ENCODE measurements at regions not wholly inside any gene's neighbourhood (a gene's known extent, or its start where the extent isn't known, plus 50 kb on each side); places are given as distances from the start of the nearest gene placed in this dataset.

DNA sequence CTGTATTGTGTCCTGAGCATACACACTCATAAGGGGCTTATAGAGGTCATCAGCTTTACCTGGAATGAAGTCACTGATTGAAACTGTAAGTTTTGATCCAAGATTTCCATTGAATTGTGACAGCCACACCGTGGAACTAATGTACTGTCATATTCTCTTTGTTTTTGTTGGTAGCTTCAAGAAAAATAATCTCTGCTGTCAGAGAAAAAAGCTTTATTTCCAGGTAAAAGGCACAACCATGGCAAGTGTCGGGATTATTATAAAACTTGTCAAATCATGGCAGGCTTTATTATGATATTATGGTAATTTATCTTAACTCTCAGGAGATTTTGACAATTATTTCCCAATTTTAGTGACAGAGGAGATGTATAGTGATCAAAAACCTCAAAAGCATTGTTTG lies 191.2 kb downstream of the FAM170A start:
- Histone ChIP-seq H3K9me2 (no peaks in the 10 kb centered on the region), H3K36me3 (replicated peaks in 1 of 2; ENCODE audit: control insufficient read depth in 1 of 2, insufficient read depth in 2 of 2, low read length in 1 of 2) (no peaks in the 10 kb centered on the region), H4K20me1 (ENCODE audit: insufficient read depth) (no peaks in the 10 kb centered on the region), H3K4me3 (ENCODE audit: low read depth in 2 of 2, low read length in 1 of 2) (no peak overlapping the region), H3K4me2 (no peak overlapping the region), H3K79me2 (ENCODE audit: insufficient read depth) (no peaks in the 10 kb centered on the region), H3F3A (replicated peaks; ENCODE audit: insufficient read depth) (no peaks in the 10 kb centered on the region), H3K4me1 (ENCODE audit: control insufficient read depth in 1 of 2, insufficient read depth in 2 of 2, low read depth in 1 of 2, low read length in 1 of 2) (no peaks in the 10 kb centered on the region), H2AFZ (ENCODE audit: low read depth) (no peak overlapping the region), H3K27ac (ENCODE audit: low read depth in 2 of 2, low read length in 1 of 2) (no peak overlapping the region), H3K27me3 (ENCODE audit: insufficient read depth) (no peaks in the 10 kb centered on the region), H3K9ac (no peak overlapping the region), H3K9me3 (no peaks in the 10 kb centered on the region)
- TF ChIP-seq TEAD4 (IDR thresholded peaks at IDR 0.05; ENCODE audit: borderline replicate concordance, insufficient read depth) (no peak), MXI1 (IDR thresholded peaks at IDR 0.05; ENCODE audit: low read depth, low read length) (no peak), FOSL2 (IDR thresholded peaks at IDR 0.05; ENCODE audit: borderline replicate concordance, low read depth) (no peak), EZH2phosphoT487 (IDR thresholded peaks at IDR 0.05; ENCODE audit: borderline replicate concordance, low read depth) (no peak), RCOR1 (IDR thresholded peaks at IDR 0.05; ENCODE audit: low read length) (no peak)
- TF ChIP-seq, protein P1, sequence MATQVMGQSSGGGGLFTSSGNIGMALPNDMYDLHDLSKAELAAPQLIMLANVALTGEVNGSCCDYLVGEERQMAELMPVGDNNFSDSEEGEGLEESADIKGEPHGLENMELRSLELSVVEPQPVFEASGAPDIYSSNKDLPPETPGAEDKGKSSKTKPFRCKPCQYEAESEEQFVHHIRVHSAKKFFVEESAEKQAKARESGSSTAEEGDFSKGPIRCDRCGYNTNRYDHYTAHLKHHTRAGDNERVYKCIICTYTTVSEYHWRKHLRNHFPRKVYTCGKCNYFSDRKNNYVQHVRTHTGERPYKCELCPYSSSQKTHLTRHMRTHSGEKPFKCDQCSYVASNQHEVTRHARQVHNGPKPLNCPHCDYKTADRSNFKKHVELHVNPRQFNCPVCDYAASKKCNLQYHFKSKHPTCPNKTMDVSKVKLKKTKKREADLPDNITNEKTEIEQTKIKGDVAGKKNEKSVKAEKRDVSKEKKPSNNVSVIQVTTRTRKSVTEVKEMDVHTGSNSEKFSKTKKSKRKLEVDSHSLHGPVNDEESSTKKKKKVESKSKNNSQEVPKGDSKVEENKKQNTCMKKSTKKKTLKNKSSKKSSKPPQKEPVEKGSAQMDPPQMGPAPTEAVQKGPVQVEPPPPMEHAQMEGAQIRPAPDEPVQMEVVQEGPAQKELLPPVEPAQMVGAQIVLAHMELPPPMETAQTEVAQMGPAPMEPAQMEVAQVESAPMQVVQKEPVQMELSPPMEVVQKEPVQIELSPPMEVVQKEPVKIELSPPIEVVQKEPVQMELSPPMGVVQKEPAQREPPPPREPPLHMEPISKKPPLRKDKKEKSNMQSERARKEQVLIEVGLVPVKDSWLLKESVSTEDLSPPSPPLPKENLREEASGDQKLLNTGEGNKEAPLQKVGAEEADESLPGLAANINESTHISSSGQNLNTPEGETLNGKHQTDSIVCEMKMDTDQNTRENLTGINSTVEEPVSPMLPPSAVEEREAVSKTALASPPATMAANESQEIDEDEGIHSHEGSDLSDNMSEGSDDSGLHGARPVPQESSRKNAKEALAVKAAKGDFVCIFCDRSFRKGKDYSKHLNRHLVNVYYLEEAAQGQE (IDR thresholded peaks at IDR 0.05; ENCODE audit: low read depth, low read length) = no peak
- TF ChIP-seq, protein P2, sequence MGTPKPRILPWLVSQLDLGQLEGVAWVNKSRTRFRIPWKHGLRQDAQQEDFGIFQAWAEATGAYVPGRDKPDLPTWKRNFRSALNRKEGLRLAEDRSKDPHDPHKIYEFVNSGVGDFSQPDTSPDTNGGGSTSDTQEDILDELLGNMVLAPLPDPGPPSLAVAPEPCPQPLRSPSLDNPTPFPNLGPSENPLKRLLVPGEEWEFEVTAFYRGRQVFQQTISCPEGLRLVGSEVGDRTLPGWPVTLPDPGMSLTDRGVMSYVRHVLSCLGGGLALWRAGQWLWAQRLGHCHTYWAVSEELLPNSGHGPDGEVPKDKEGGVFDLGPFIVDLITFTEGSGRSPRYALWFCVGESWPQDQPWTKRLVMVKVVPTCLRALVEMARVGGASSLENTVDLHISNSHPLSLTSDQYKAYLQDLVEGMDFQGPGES (IDR thresholded peaks at IDR 0.05; ENCODE audit: low read depth, low read length) = no peak
- DNase-seq = no peak
- CTCF ChIA-PET = no interaction called here
- WGBS (ENCODE audit: low lambda C conversion rate) = 8% methylated on average over 2 of the region's 2 CpGs
- POLR2A ChIA-PET = no interaction called here

DNA sequence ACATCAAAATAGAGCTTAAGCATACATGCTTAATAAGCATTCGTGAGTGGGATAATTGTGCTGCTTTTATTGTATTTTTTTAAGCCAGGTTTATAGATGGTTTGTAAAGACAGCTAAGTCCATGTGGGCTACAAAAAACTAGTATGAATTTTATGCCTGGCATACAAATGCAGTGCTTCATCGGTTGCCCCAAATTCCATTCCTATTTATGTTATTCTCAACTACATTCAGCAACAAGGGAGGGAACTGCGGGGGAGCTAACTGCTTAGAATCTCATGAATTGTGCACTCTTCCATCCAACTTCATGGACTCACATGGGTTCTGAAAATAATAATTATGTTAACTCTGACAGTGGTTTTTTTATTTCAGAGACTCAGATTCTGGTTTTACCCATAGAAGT lies 199.2 kb downstream of the FAM170A start:
- POLR2A ChIA-PET = no interaction called here
- TF ChIP-seq MXI1 (IDR thresholded peaks at IDR 0.05; ENCODE audit: low read depth, low read length) = no peak
- no peak for TF ChIP-seq RXRA (IDR thresholded peaks at IDR 0.05; ENCODE audit: borderline replicate concordance, low read depth)
- TF ChIP-seq, protein P3, sequence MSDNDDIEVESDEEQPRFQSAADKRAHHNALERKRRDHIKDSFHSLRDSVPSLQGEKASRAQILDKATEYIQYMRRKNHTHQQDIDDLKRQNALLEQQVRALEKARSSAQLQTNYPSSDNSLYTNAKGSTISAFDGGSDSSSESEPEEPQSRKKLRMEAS (IDR thresholded peaks at IDR 0.05; ENCODE audit: low read depth) = no peak
- TF ChIP-seq FOXJ3 (CRISPR knock-in tag; IDR thresholded peaks at IDR 0.05) = no peak
- TF ChIP-seq, protein P4, sequence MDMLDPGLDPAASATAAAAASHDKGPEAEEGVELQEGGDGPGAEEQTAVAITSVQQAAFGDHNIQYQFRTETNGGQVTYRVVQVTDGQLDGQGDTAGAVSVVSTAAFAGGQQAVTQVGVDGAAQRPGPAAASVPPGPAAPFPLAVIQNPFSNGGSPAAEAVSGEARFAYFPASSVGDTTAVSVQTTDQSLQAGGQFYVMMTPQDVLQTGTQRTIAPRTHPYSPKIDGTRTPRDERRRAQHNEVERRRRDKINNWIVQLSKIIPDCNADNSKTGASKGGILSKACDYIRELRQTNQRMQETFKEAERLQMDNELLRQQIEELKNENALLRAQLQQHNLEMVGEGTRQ (IDR thresholded peaks at IDR 0.05; ENCODE audit: borderline replicate concordance, low read depth, low read length) = no peak
- TF ChIP-seq FOSL2 (IDR thresholded peaks at IDR 0.05; ENCODE audit: borderline replicate concordance, low read depth) = no peak
- TF ChIP-seq, protein P5, sequence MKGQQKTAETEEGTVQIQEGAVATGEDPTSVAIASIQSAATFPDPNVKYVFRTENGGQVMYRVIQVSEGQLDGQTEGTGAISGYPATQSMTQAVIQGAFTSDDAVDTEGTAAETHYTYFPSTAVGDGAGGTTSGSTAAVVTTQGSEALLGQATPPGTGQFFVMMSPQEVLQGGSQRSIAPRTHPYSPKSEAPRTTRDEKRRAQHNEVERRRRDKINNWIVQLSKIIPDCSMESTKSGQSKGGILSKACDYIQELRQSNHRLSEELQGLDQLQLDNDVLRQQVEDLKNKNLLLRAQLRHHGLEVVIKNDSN (IDR thresholded peaks at IDR 0.05; ENCODE audit: borderline replicate concordance, low read depth) = no peak
- TF ChIP-seq TEAD4 (IDR thresholded peaks at IDR 0.05; ENCODE audit: borderline replicate concordance, insufficient read depth) = no peak
- no peak for TF ChIP-seq RAD21 (IDR thresholded peaks at IDR 0.05; ENCODE audit: low read length)
- TF ChIP-seq, protein P6, sequence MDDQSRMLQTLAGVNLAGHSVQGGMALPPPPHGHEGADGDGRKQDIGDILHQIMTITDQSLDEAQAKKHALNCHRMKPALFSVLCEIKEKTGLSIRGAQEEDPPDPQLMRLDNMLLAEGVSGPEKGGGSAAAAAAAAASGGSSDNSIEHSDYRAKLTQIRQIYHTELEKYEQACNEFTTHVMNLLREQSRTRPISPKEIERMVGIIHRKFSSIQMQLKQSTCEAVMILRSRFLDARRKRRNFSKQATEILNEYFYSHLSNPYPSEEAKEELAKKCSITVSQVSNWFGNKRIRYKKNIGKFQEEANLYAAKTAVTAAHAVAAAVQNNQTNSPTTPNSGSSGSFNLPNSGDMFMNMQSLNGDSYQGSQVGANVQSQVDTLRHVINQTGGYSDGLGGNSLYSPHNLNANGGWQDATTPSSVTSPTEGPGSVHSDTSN (IDR thresholded peaks at IDR 0.05) = no peak
- TF ChIP-seq GABPA (IDR thresholded peaks at IDR 0.05; ENCODE audit: low read depth) = no peak
- TF ChIP-seq SMC3 (IDR thresholded peaks at IDR 0.05; ENCODE audit: low read depth, low read length) = no peak

More for the DNA sequence above, 199.2 kb downstream of the FAM170A start:
- no peak for DNase-seq
- no peaks in the 10 kb centered on the region for H3F3A ChIP-seq (replicated peaks; ENCODE audit: insufficient read depth)
- no peaks in the 10 kb centered on the region for H3K9me2 ChIP-seq
- no peak overlapping the region for H3K9ac ChIP-seq
- H3K9me3 ChIP-seq = no peaks in the 10 kb centered on the region
- H3K79me2 ChIP-seq (ENCODE audit: insufficient read depth) = no peaks in the 10 kb centered on the region
- H3K4me2 ChIP-seq = no peak overlapping the region
- H3K4me1 ChIP-seq (ENCODE audit: control insufficient read depth in 1 of 2, insufficient read depth in 2 of 2, low read depth in 1 of 2, low read length in 1 of 2) = no peaks in the 10 kb centered on the region
- no peak overlapping the region for H2AFZ ChIP-seq (ENCODE audit: low read depth)
- H3K27me3 ChIP-seq (ENCODE audit: insufficient read depth) = no peaks in the 10 kb centered on the region
- H3K27ac ChIP-seq (ENCODE audit: low read depth in 2 of 2, low read length in 1 of 2) = no peak overlapping the region
- CTCF ChIA-PET = interaction anchor here (1.3 kb wide), 1 partner anchor 22 kb away, joined by 6 read pairs; no protein-coding TSS in a partner anchor
- no peak overlapping the region for H3K4me3 ChIP-seq (ENCODE audit: low read depth in 2 of 2, low read length in 1 of 2)
- 51% methylated on average over 3 of the region's 3 CpGs for WGBS (ENCODE audit: low lambda C conversion rate)
- H4K20me1 ChIP-seq (ENCODE audit: insufficient read depth) = no peaks in the 10 kb centered on the region
- no peaks in the 10 kb centered on the region for H3K36me3 ChIP-seq (replicated peaks in 1 of 2; ENCODE audit: control insufficient read depth in 1 of 2, insufficient read depth in 2 of 2, low read length in 1 of 2)
